Erythroblast (primary cell): ENCODE measurements at regions not wholly inside any gene's neighbourhood (a gene's known extent, or its start where the extent isn't known, plus 50 kb on each side); places are given as distances from the start of the nearest gene placed in this dataset.

Experiments
- GATA1 ChIP-seq: IDR thresholded peaks from 2 replicates; pipeline ENCODE4 v1.6.1; 2011; ENCODE audit warnings: low read depth, mild to moderate bottlenecking, control low read depth, low read length, moderate library complexity
- POLR2A ChIP-seq: IDR thresholded peaks from 2 replicates; pipeline ENCODE4 v1.6.1; 2011; ENCODE audit warnings: mild to moderate bottlenecking, low read length

DNA sequence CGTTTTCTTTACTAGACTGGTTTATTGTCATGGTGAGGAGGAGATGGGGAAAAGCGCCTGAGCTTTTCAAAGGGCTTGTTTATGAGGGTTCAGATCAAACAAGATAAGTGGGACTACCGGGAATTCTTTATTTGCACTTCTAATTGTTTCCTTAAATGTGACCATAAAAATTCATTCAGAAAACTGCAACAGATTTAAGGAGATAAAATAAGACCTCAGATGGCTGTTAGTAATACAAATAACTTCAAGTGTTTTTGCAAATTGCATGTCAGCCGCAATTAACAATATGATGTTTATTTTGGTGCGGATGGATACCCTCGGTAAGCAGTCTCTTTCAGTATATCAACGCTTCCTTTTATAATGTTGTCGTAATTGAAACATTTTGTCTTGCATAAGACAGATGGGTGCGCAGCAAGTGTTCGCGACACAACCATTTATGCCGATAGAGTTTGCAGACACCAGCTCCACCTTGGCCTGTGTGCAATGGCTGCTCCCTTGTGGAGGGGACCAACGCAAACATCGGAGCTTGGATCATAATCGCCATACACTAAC is 151.0 kb downstream of the C4orf33 start:
- TF ChIP-seq POLR2A: no peak
- TF ChIP-seq GATA1: no peak
